Epithelial cell of prostate (primary cell): ENCODE measurements at regions not wholly inside any gene's neighbourhood (a gene's known extent, or its start where the extent isn't known, plus 50 kb on each side); places are given as distances from the start of the nearest gene placed in this dataset.
"Not testable (repeated sequence)": the region's sequence is repeated elsewhere in the genome, so short reads cannot be mapped to it uniquely, and the experiment has no call there.

Source experiments
- DNase-seq: peaks from one replicate; pipeline ENCODE4 v3.0.0-alpha.2; 2011; ENCODE audit warnings: low read depth, low spot score
- H3K27ac ChIP-seq: fragments of 450-650 bp; 2 replicates; pipeline ENCODE4 v1.5.1; 2017; ENCODE audit warnings: mild to moderate bottlenecking

GRCh38 chr11:33974804-33975203, 76.7 kb upstream of the CAPRIN1 start:
- no peak for DNase-seq

GRCh38 chr11:33971530-33971929, 79.7 kb upstream of the LMO2 start:
- DNase-seq, H3K27ac ChIP-seq: not testable (repeated sequence)

More at GRCh38 chr11:33974804-33975203, 76.7 kb upstream of the CAPRIN1 start:
- no peak overlapping the region for H3K27ac ChIP-seq

GRCh38 chr11:33970984-33971466, 79.1 kb upstream of the LMO2 start:
- peak; percentile 16 for DNase-seq
- no peak overlapping the region for H3K27ac ChIP-seq

- DNase-seq = no peak
- H3K27ac ChIP-seq = no peak overlapping the region
These were observed 75.6 kb upstream of the LMO2 start for GRCh38 chr11:33967451-33967850.

GRCh38 chr11:33965032-33965431, 73.2 kb upstream of the LMO2 start:
- no peak for DNase-seq
- no peak overlapping the region for H3K27ac ChIP-seq

- no peak for DNase-seq
- no peak overlapping the region for H3K27ac ChIP-seq
These were observed 68.1 kb upstream of the LMO2 start for GRCh38 chr11:33959855-33960400.

- no peak for DNase-seq
- no peak overlapping the region for H3K27ac ChIP-seq
These were observed 65.5 kb upstream of the LMO2 start for GRCh38 chr11:33957304-33957917.

GRCh38 chr11:33956611-33957010, 64.7 kb upstream of the LMO2 start:
- DNase-seq = no peak

GRCh38 chr11:33953289-33953688, 61.4 kb upstream of the LMO2 start:
- no peak for DNase-seq
- H3K27ac ChIP-seq = no peak overlapping the region

More at GRCh38 chr11:33956611-33957010, 64.7 kb upstream of the LMO2 start:
- H3K27ac ChIP-seq = no peak overlapping the region

GRCh38 chr11:33952805-33953204, 60.9 kb upstream of the LMO2 start:
- H3K27ac ChIP-seq = no peak overlapping the region
- no peak for DNase-seq

- no peak for DNase-seq
- H3K27ac ChIP-seq = no peak overlapping the region
These were observed 57.5 kb upstream of the LMO2 start for GRCh38 chr11:33949252-33949913.

GRCh38 chr11:33948494-33948893, 56.6 kb upstream of the LMO2 start:
- no peak for DNase-seq
- no peak overlapping the region for H3K27ac ChIP-seq

- H3K27ac ChIP-seq, DNase-seq: not testable (repeated sequence)
These were observed 56.0 kb upstream of the LMO2 start for GRCh38 chr11:33947918-33948317.

GRCh38 chr11:33946930-33947329, 55.1 kb upstream of the LMO2 start:
- no peak overlapping the region for H3K27ac ChIP-seq
- DNase-seq = no peak

- H3K27ac ChIP-seq = no peak overlapping the region
- DNase-seq = no peak
These were observed 53.8 kb upstream of the LMO2 start for GRCh38 chr11:33945481-33946268.

- no peak overlapping the region for H3K27ac ChIP-seq
- no peak for DNase-seq
These were observed 53.0 kb upstream of the LMO2 start for GRCh38 chr11:33944693-33945424.

GRCh38 chr11:33944345-33944692, 52.4 kb upstream of the LMO2 start:
- no peak overlapping the region for H3K27ac ChIP-seq
- DNase-seq = no peak

- H3K27ac ChIP-seq = no peak overlapping the region
- DNase-seq = no peak
These were observed 51.1 kb upstream of the LMO2 start for GRCh38 chr11:33942954-33943353.

- no peak overlapping the region for H3K27ac ChIP-seq
- DNase-seq = no peak
These were observed 49.8 kb upstream of the LMO2 start for GRCh38 chr11:33941637-33942160.
